Fibroblast of upper back skin (primary cell): ENCODE measurements at regions not wholly inside any gene's neighbourhood (a gene's known extent, or its start where the extent isn't known, plus 50 kb on each side); places are given as distances from the start of the nearest gene placed in this dataset.

Source experiments
- DNase-seq: peaks from one replicate; pipeline ENCODE4 v3.0.0-alpha.2; 2013

GRCh38 chr18:10059610-10060468 is 146.0 kb downstream of the VAPA start:
- no peak for DNase-seq

GRCh38 chr18:10060469-10060782 is 146.6 kb downstream of the VAPA start:
- DNase-seq = no peak

GRCh38 chr18:10060841-10061240 is 147.0 kb downstream of the VAPA start:
- no peak for DNase-seq

GRCh38 chr18:10061566-10062140 is 147.8 kb downstream of the VAPA start:
- no peak for DNase-seq

GRCh38 chr18:10062302-10063300 is 148.8 kb downstream of the VAPA start:
- DNase-seq = peak; percentile 92

GRCh38 chr18:10063489-10063888 is 149.7 kb downstream of the VAPA start:
- no peak for DNase-seq

- DNase-seq = no peak
Observed at GRCh38 chr18:10064267-10064666, 150.5 kb downstream of the VAPA start.

GRCh38 chr18:10065296-10065695 is 151.5 kb downstream of the VAPA start:
- no peak for DNase-seq

- no peak for DNase-seq
Observed at GRCh38 chr18:10067670-10068659, 154.1 kb downstream of the VAPA start.

- no peak for DNase-seq
Observed at GRCh38 chr18:10068766-10069567, 155.2 kb downstream of the VAPA start.

- no peak for DNase-seq
Observed at GRCh38 chr18:10070561-10071000, 156.8 kb downstream of the VAPA start.

GRCh38 chr18:10072671-10073175 is 158.9 kb downstream of the VAPA start:
- DNase-seq = peak; percentile 69

GRCh38 chr18:10074110-10074509 is 160.3 kb downstream of the VAPA start:
- DNase-seq = peak; percentile 79

- DNase-seq = no peak
Observed at GRCh38 chr18:10074728-10075127, 160.9 kb downstream of the VAPA start.

GRCh38 chr18:10076502-10077030 is 162.8 kb downstream of the VAPA start:
- no peak for DNase-seq

- no peak for DNase-seq
Observed at GRCh38 chr18:10077986-10078385, 164.2 kb downstream of the VAPA start.

GRCh38 chr18:10080372-10080771 is 166.6 kb downstream of the VAPA start:
- DNase-seq = no peak

GRCh38 chr18:10081492-10081891 is 167.7 kb downstream of the VAPA start:
- DNase-seq = no peak

GRCh38 chr18:10085416-10085815 is 171.6 kb downstream of the VAPA start:
- DNase-seq = peak; percentile 82

- no peak for DNase-seq
Observed at GRCh38 chr18:10085876-10086275, 172.1 kb downstream of the VAPA start.
